Naive B cell (primary cell): ENCODE measurements at regions not wholly inside any gene's neighbourhood (a gene's known extent, or its start where the extent isn't known, plus 50 kb on each side); places are given as distances from the start of the nearest gene placed in this dataset.

Experiments
- ATAC-seq, 2 donors: fragments of 150-1000 bp; cut with Tn5 transposase; 2 replicates each; pipeline ENCODE4 v1.10.0; 2021; ENCODE audit warnings: low read depth in 2 of 2, mild to moderate bottlenecking in 2 of 2, moderate library complexity in 2 of 2
- DNase-seq: peaks from one replicate; pipeline ENCODE4 v3.0.0; 2022
- H3K27ac Mint-ChIP-seq, 6 donors: one replicate each; pipeline ENCODE4 v1.8.0; 2020 to 2022; ENCODE audit warnings: mild to moderate bottlenecking in 6 of 6, mixed read lengths in 6 of 6, moderate library complexity in 5 of 6, inconsistent platforms in 2 of 6
- H3K27me3 Mint-ChIP-seq, 3 donors: one replicate each; pipeline ENCODE4 v1.8.0; 2021 to 2022; ENCODE audit warnings: mixed read lengths in 3 of 3, mild to moderate bottlenecking in 1 of 3
- H3K36me3 Mint-ChIP-seq, 2 donors: one replicate each; pipeline ENCODE4 v1.8.0; 2020 to 2022; ENCODE audit warnings: mixed read lengths in 2 of 2, inconsistent platforms in 1 of 2, mild to moderate bottlenecking in 1 of 2
- H3K4me1 Mint-ChIP-seq, 3 donors: one replicate each; pipeline ENCODE4 v1.8.0; 2020 to 2022; ENCODE audit warnings: mixed read lengths in 3 of 3, inconsistent platforms in 1 of 3, mild to moderate bottlenecking in 1 of 3, moderate library complexity in 1 of 3
- H3K4me3 Mint-ChIP-seq, 8 donors: one replicate each; pipeline ENCODE4 v1.8.0; 2020 to 2022; ENCODE audit warnings: mild to moderate bottlenecking in 8 of 8, mixed read lengths in 8 of 8, moderate library complexity in 8 of 8, inconsistent platforms in 2 of 8
- H3K9me3 Mint-ChIP-seq, 7 donors: one replicate each; pipeline ENCODE4 v1.8.0; 2020 to 2022; ENCODE audit warnings: mixed read lengths in 7 of 7, mild to moderate bottlenecking in 5 of 7, inconsistent platforms in 2 of 7, moderate library complexity in 1 of 7

DNA sequence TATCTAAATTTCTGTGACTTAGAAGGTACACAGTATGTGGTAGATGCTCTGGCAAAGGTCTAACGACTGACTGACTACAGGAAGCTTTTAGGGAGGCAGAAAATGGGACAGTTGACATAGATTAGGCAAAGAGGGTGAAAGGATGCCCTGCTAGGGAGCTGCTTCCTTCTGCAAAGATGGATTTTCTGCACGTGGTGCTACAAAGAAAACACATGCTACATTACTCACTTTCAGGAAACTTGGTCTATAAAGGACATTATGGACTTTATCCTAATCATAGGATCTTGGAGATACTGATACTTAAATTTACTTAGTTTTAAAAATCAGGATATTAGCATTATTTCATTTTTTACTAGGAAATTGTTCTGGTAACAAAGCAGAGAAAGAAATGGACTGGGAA, 405.8 kb upstream of the ADAMTS16 start:
- Mint-ChIP-seq H3K27ac (no peak overlapping the region), H3K9me3 (peaks cover 0 to 11% (median 5%) of the 10 kb centered on the region in 7 donors), H3K27me3 (no peaks in the 10 kb centered on the region)

GRCh38 chr5:4735261-4735660, 404.9 kb upstream of the ADAMTS16 start:
- H3K27ac Mint-ChIP-seq, result no peak overlapping the region
- H3K4me1 Mint-ChIP-seq, result no peaks in the 10 kb centered on the region
- peaks cover 3 to 14% (median 5%) of the 10 kb centered on the region in 7 donors for H3K9me3 Mint-ChIP-seq
- no peaks in the 10 kb centered on the region for H3K27me3 Mint-ChIP-seq
- ATAC-seq (no peak), DNase-seq (no peak)
- no peaks in the 10 kb centered on the region for H3K36me3 Mint-ChIP-seq
- no peak overlapping the region for H3K4me3 Mint-ChIP-seq

More for the DNA sequence above, 405.8 kb upstream of the ADAMTS16 start:
- DNase-seq, result no peak
- ATAC-seq, result no peak
- no peaks in the 10 kb centered on the region for H3K4me1 Mint-ChIP-seq
- no peak overlapping the region for H3K4me3 Mint-ChIP-seq
- H3K36me3 Mint-ChIP-seq, result no peaks in the 10 kb centered on the region

DNA sequence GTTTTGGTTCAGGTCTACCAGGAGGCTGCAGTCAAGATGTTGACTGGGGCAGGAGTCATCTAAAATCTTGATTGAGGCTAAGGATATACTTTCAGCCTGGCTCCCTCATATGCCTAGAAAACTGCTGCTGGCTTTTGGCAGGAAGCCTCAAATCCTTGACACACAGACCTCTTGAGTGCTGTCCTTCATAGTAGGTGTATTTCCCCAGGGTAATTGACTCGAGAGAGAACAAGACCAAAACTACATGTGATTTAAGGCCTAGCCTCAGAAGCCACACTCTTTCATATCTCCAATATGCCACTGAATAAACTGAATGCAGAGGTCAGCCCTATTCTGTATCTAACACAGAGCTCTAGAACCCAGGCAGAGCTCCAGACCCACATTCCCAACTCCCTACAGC, 402.3 kb upstream of the ADAMTS16 start:
- H3K4me1 Mint-ChIP-seq, result no peaks in the 10 kb centered on the region
- H3K27me3 Mint-ChIP-seq, result no peaks in the 10 kb centered on the region
- no peaks in the 10 kb centered on the region for H3K36me3 Mint-ChIP-seq
- no peak overlapping the region for H3K27ac Mint-ChIP-seq
- H3K9me3 Mint-ChIP-seq, result peaks cover 0 to 24% (median 7%) of the 10 kb centered on the region in 7 donors
- no peak overlapping the region for H3K4me3 Mint-ChIP-seq
- no peak for ATAC-seq
- no peak for DNase-seq

DNA sequence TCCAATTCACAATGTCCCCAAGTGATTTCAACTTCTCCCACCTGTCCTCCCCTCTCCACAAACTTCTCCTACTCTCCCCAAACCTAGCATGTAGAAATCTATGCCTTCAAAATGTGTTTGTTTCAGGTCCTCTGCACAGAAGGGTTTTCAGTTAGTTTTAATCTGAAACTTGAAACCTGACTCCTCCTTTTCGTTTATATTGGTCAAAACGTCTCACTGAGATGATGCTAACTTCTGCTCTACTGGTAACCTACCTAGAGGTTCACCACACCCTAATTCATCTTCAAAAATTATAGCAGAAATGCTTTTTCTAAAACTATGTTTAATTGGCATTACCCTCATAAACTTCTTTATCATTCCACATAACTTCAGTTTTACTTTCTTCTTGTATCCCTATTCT, 401.8 kb upstream of the ADAMTS16 start:
- DNase-seq (no peak), ATAC-seq (no peak)
- H3K4me3 Mint-ChIP-seq, result no peak overlapping the region
- no peaks in the 10 kb centered on the region for H3K36me3 Mint-ChIP-seq
- H3K27me3 Mint-ChIP-seq, result no peaks in the 10 kb centered on the region
- peaks cover 0 to 28% (median 7%) of the 10 kb centered on the region in 7 donors for H3K9me3 Mint-ChIP-seq
- H3K4me1 Mint-ChIP-seq, result no peaks in the 10 kb centered on the region
- no peak overlapping the region for H3K27ac Mint-ChIP-seq

DNA sequence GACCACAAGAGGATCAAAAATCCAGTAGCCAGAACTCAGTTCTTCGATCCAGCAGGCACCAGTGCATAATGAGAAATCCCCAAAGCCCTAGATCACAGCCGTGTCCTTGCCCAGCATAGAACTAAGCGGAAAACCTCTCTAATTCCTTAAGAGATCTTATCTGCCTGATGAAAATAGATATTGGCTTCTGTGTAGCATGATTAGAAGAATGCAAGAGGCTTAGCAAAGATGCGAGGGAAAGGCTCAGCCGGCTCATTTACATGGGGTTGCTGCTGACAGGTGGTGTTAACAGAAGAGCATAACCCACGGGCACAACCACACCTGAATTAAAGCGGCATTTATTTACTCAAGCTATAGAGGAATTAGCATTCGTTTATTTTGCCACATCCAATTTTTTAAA, 400.0 kb upstream of the ADAMTS16 start:
- H3K4me1 Mint-ChIP-seq, result no peaks in the 10 kb centered on the region
- DNase-seq (no peak), ATAC-seq (no peak)
- H3K27ac Mint-ChIP-seq, result no peak overlapping the region
- H3K36me3 Mint-ChIP-seq, result no peaks in the 10 kb centered on the region
- no peak overlapping the region for H3K4me3 Mint-ChIP-seq
- H3K9me3 Mint-ChIP-seq, result peaks cover 5 to 33% (median 8%) of the 10 kb centered on the region in 7 donors
- no peaks in the 10 kb centered on the region for H3K27me3 Mint-ChIP-seq

DNA sequence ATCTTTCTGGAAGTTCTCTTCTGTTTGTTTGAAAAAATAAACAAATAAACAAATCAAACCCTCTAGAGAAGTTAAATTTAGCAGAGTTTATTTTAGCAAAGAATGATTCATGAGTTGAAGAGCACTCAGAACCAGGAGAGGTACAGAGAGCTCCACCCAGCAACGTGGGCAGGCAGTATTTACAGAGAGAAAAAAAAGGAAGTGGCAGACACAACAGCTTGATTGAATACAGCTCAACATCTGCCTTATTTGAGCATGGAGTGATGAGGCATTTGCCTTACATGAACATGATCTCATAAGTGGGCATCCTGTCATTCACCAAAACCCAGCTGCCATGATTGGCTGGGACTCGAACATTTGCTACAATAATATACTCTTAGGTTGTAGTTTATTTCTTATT, 381.6 kb upstream of the ADAMTS16 start:
- DNase-seq (no peak), ATAC-seq (no peak)
- Mint-ChIP-seq H3K9me3 (peaks cover 0 to 18% (median 3%) of the 10 kb centered on the region in 7 donors), H3K27ac (no peak overlapping the region), H3K36me3 (no peaks in the 10 kb centered on the region), H3K4me3 (no peak overlapping the region), H3K27me3 (no peaks in the 10 kb centered on the region), H3K4me1 (no peaks in the 10 kb centered on the region)

GRCh38 chr5:4758996-4759395, 381.1 kb upstream of the ADAMTS16 start:
- no peak overlapping the region for H3K27ac Mint-ChIP-seq
- no peak for DNase-seq
- H3K4me1 Mint-ChIP-seq, result no peaks in the 10 kb centered on the region
- no peak overlapping the region for H3K4me3 Mint-ChIP-seq
- H3K36me3 Mint-ChIP-seq, result no peaks in the 10 kb centered on the region
- ATAC-seq, result no peak
- peaks cover 0 to 18% (median 3%) of the 10 kb centered on the region in 7 donors for H3K9me3 Mint-ChIP-seq
- no peaks in the 10 kb centered on the region for H3K27me3 Mint-ChIP-seq

GRCh38 chr5:4762316-4762715, 377.8 kb upstream of the ADAMTS16 start:
- no peak overlapping the region for H3K4me3 Mint-ChIP-seq
- DNase-seq (no peak), ATAC-seq (no peak)
- no peaks in the 10 kb centered on the region for H3K27me3 Mint-ChIP-seq
- no peaks in the 10 kb centered on the region for H3K36me3 Mint-ChIP-seq
- H3K27ac Mint-ChIP-seq, result no peak overlapping the region
- H3K4me1 Mint-ChIP-seq, result no peaks in the 10 kb centered on the region
- H3K9me3 Mint-ChIP-seq, result peaks cover 0 to 23% (median 8%) of the 10 kb centered on the region in 7 donors

DNA sequence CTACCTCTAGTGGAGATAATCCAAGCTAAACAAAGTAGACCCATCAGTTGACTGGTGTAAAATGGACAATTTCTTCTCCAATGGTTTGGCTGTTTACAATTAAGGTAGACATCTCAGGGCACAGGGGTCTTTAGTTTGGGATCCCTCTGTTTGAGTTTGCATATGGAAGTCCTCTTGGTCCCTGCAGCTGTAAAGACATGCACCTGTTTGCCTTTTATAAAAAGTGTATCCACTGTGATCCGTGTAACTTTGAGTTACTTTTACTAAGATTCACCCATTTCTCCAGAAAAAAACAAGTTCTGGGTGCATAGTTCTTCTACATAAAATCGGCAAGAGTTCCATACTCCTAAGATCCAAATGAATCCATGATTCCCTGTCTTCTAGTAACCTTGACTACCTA, 374.7 kb upstream of the ADAMTS16 start:
- no peaks in the 10 kb centered on the region for H3K27me3 Mint-ChIP-seq
- ATAC-seq, result no peak
- no peaks in the 10 kb centered on the region for H3K4me1 Mint-ChIP-seq
- H3K9me3 Mint-ChIP-seq, result peaks cover 2 to 34% (median 10%) of the 10 kb centered on the region in 7 donors
- H3K4me3 Mint-ChIP-seq, result no peak overlapping the region
- H3K36me3 Mint-ChIP-seq, result no peaks in the 10 kb centered on the region
- DNase-seq, result no peak
- no peak overlapping the region for H3K27ac Mint-ChIP-seq

GRCh38 chr5:4766101-4766500, 374.0 kb upstream of the ADAMTS16 start:
- Mint-ChIP-seq H3K4me3 (no peak overlapping the region), H3K9me3 (peaks cover 3 to 31% (median 10%) of the 10 kb centered on the region in 7 donors), H3K36me3 (no peaks in the 10 kb centered on the region), H3K4me1 (no peaks in the 10 kb centered on the region), H3K27ac (no peak overlapping the region), H3K27me3 (no peaks in the 10 kb centered on the region)
- DNase-seq (no peak), ATAC-seq (no peak)

- H3K27ac Mint-ChIP-seq, result no peak overlapping the region
- H3K4me3 Mint-ChIP-seq, result no peak overlapping the region
- ATAC-seq (no peak), DNase-seq (no peak)
- H3K4me1 Mint-ChIP-seq, result no peaks in the 10 kb centered on the region
- H3K36me3 Mint-ChIP-seq, result no peaks in the 10 kb centered on the region
- peaks cover 1 to 26% (median 5%) of the 10 kb centered on the region in 7 donors for H3K9me3 Mint-ChIP-seq
- no peaks in the 10 kb centered on the region for H3K27me3 Mint-ChIP-seq
Measured at GRCh38 chr5:4772591-4772990, 367.5 kb upstream of the ADAMTS16 start.

DNA sequence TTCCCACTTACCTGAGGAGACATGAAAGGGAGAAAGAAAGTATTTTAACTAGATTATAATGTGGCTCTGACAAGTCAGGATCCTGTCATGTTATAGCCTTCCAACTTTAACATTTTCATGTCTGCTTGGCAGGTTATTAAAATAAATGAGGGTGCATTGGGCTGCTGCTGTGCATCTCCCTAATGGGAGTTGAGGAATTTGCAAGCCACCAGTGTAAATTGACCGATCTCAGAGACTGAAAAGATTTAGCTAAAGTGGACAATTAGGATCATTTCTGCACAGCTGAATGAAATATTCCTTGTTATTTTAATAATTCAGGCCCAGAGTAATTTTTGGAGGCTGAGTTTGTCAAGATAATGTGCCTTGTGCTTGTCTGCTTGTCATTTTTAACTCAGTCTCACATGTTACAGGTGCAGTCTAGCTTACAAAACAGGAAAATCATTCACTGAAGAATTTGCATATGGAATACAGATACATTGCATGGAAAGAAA, 366.3 kb upstream of the ADAMTS16 start:
- no peak for DNase-seq
- Mint-ChIP-seq H3K36me3 (no peaks in the 10 kb centered on the region), H3K27me3 (no peaks in the 10 kb centered on the region), H3K4me3 (no peak overlapping the region), H3K4me1 (no peaks in the 10 kb centered on the region), H3K27ac (no peak overlapping the region), H3K9me3 (peaks cover 1 to 24% (median 5%) of the 10 kb centered on the region in 7 donors)
- no peak for ATAC-seq

DNA sequence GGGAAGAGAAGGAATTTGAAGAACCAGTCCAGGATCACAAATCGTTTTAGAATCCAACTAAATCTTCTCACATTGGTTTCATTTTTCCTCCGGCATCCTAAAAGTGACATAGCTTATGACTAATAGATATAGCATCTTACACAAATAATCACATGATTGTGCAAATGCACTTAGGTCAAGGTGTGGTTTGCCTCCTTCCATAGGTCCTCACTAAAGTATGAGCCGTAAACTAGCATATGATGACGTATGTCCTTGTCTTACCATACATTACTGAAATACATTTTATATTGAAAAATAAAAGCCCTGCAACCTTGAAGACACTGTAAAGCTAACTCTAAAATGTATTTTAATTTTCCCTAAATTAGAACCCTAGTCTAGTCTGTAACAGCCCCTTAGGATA, 362.7 kb upstream of the ADAMTS16 start:
- no peaks in the 10 kb centered on the region for H3K27me3 Mint-ChIP-seq
- DNase-seq (no peak), ATAC-seq (no peak)
- no peak overlapping the region for H3K4me3 Mint-ChIP-seq
- no peaks in the 10 kb centered on the region for H3K36me3 Mint-ChIP-seq
- no peaks in the 10 kb centered on the region for H3K4me1 Mint-ChIP-seq
- H3K27ac Mint-ChIP-seq, result no peak overlapping the region
- H3K9me3 Mint-ChIP-seq, result peaks cover 0 to 17% (median 4%) of the 10 kb centered on the region in 7 donors

DNA sequence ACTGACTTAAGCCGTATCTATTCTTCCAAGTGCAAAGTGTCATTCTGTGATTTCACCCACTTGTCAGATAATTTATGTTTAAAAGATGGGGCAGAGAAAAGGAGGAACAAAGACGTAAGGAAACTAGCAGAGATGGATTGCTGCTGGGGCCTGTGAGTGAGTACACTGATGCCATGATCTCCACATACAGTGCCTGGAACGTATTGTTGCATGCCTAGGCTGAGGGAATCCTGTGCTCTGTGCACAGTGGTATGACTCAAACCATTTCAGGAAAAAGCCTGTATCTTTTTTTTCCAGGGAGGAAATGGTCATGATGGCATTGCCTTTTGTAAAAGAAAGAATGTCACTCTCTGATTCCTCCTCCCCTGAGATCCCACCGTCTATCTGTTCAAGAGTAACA, 359.5 kb upstream of the ADAMTS16 start:
- ATAC-seq, result no peak
- Mint-ChIP-seq H3K36me3 (no peaks in the 10 kb centered on the region), H3K4me1 (no peaks in the 10 kb centered on the region), H3K27me3 (no peaks in the 10 kb centered on the region), H3K9me3 (peaks cover 2 to 28% (median 7%) of the 10 kb centered on the region in 7 donors), H3K4me3 (no peak overlapping the region), H3K27ac (no peak overlapping the region)
- no peak for DNase-seq

DNA sequence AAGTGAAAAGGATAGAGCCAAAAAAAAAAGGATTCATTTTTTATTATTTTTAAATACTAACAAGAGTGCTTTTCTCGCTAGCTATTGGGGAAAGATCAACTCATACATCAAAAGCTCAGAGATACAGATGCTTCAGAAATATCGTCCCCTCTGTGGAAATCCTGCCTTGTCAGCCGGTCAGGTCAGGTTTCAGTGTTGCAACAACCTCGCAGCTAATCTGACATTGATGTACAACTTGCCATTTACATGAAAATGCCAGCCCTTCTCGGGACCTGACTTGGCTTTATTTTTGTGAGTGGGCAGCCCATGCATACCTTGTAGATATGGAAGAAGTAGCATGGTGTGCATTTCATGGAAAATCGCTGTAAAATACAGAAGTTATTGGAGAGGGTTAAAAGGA, 358.8 kb upstream of the ADAMTS16 start:
- H3K9me3 Mint-ChIP-seq, result peaks cover 2 to 28% (median 8%) of the 10 kb centered on the region in 7 donors
- no peak for ATAC-seq

More for the DNA sequence above, 358.8 kb upstream of the ADAMTS16 start:
- H3K27ac Mint-ChIP-seq, result no peak overlapping the region
- DNase-seq, result no peak
- no peaks in the 10 kb centered on the region for H3K36me3 Mint-ChIP-seq
- H3K4me1 Mint-ChIP-seq, result no peaks in the 10 kb centered on the region
- no peaks in the 10 kb centered on the region for H3K27me3 Mint-ChIP-seq
- H3K4me3 Mint-ChIP-seq, result no peak overlapping the region
